GM19468 (cell line): ENCODE measurements at regions not wholly inside any gene's neighbourhood (a gene's known extent, or its start where the extent isn't known, plus 50 kb on each side); places are given as distances from the start of the nearest gene placed in this dataset.
"Not testable (repeated sequence)": the region's sequence is repeated elsewhere in the genome, so short reads cannot be mapped to it uniquely, and the experiment has no call there.

Experiments used
- ATAC-seq: cut with Tn5 transposase; IDR thresholded peaks from one replicate; pipeline ENCODE4 v1.9.1; 2021; ENCODE audit warnings: mild to moderate bottlenecking, moderate library complexity, moderate number of reproducible peaks; ENCODE audit not compliant: unreplicated experiment; ENCODE audit errors: extremely low read depth

- ATAC-seq, result no peak
Observed at GRCh38 chr6:12602951-12603672, 113.5 kb upstream of the PHACTR1 start.

DNA sequence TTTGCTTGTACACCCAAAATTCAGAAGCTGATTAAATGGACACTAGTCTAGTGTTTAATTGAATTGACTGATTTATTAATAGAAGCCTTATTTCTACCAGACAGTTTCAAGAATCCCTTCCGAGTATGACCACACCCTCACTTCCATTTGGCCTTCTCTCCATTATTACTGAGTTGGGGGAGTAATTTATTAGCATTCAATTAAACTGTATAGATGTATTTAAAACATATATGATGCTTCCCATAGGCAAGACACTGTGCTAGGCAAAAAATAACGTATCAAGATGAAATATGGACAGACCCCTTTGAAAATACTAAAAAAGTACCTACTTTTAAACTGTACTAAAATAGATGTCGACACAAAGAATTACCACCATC is 112.9 kb upstream of the PHACTR1 start:
- ATAC-seq, result no peak

- ATAC-seq, result no peak
Observed at GRCh38 chr6:12605888-12606345, 110.7 kb upstream of the PHACTR1 start.

- no peak for ATAC-seq
Observed at GRCh38 chr6:12606616-12607015, 110.0 kb upstream of the PHACTR1 start.

GRCh38 chr6:12608016-12608860 is 108.3 kb upstream of the PHACTR1 start:
- ATAC-seq, result peak; percentile 51

DNA sequence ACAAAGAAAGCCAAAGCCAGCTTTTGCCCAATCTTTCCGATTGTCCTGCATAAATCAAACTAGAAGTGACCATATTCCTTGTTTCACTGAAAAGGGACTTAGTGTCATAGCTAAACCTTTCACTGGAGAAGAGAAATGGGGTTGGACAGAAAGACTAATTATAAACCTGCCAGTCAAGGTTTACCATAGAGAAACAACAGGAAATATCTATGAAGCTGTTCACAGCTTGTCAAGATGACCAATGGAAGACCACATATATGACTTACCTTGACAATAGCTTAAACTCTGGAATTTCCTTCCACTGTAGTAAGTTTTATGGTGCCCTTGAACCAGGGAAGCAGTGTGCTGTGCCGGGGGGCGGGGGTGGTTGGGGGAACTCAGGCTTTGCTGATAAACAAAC is 107.7 kb upstream of the PHACTR1 start:
- ATAC-seq, result no peak

GRCh38 chr6:12609751-12610150 is 106.8 kb upstream of the PHACTR1 start:
- no peak for ATAC-seq

GRCh38 chr6:12610862-12611261 is 105.7 kb upstream of the PHACTR1 start:
- ATAC-seq, result no peak

DNA sequence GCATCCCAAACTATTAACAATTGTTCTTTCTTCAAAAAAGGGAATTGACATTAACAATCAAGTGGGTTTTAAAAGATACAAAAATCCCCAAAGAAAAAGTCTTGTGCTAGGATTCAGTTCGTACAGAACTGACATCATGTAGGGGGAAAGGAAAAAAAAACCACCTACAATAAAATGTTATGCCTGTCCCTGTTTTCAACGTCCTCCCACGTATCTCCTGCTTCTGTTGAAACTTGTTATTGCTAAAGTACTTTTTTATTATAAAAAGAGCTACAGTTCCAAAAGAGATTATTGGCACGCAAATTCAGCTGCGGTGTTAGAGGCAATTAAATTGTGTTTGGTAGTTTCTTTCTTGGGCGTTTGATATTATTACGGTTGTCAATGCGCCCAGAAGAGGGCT is 102.8 kb upstream of the PHACTR1 start:
- ATAC-seq, result no peak

- no peak for ATAC-seq
Observed at GRCh38 chr6:12614456-12614855, 102.1 kb upstream of the PHACTR1 start.

DNA sequence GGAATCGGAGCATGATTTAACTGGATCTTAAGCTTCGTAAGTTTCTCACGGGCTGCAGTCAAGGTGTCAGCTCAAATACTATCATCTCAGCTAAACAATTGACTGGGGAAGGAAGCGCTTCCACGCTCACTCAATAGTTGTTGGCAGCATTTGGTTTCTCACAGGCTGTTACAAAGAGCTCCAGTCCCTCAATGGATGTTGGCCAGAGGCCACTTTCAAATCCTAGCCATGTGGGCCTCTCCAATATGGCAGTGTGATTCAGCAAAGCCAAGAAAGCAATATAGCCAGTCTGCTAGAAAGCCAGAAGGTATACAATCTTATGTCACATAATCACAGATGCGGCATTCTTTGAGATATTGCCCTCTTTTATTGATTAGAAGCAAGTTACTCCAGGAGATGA is 98.3 kb upstream of the PHACTR1 start:
- ATAC-seq, result no peak

DNA sequence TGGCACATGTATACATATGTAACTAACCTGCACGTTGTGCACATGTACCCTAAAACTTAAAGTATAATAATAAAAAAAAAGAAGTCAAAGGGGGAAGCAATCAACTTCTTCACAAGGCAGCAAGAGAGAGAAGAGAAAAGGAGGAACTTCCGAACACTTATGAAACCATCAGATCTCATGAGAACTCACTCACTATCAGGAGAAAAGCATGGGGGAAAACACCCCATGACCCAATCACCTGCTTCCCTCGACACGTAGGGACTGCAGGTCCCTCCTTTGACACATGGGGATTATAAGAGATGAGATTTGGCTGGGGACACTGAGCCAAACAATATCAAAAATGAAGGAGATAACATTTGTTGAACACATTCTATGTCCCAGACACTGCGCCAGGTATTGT is 94.8 kb upstream of the PHACTR1 start:
- no peak for ATAC-seq

GRCh38 chr6:12622566-12622965 is 94.0 kb upstream of the PHACTR1 start:
- ATAC-seq, result no peak

- no peak for ATAC-seq
Observed at GRCh38 chr6:12624142-12624837, 92.3 kb upstream of the PHACTR1 start.

GRCh38 chr6:12627053-12627452 is 89.5 kb upstream of the PHACTR1 start:
- no peak for ATAC-seq

GRCh38 chr6:12628327-12628726 is 88.2 kb upstream of the PHACTR1 start:
- ATAC-seq, result no peak

GRCh38 chr6:12633746-12634145 is 82.8 kb upstream of the PHACTR1 start:
- not testable (repeated sequence) for ATAC-seq

GRCh38 chr6:12635375-12635774 is 81.2 kb upstream of the PHACTR1 start:
- no peak for ATAC-seq

GRCh38 chr6:12635813-12636212 is 80.8 kb upstream of the PHACTR1 start:
- no peak for ATAC-seq

GRCh38 chr6:12636336-12636735 is 80.2 kb upstream of the PHACTR1 start:
- ATAC-seq, result no peak
